Vagina (tissue), 2 donors: ENCODE measurements at regions not wholly inside any gene's neighbourhood (a gene's known extent, or its start where the extent isn't known, plus 50 kb on each side); places are given as distances from the start of the nearest gene placed in this dataset.

Experiments used
- POLR2A ChIP-seq, 2 donors: fragments of 450-650 bp; IDR thresholded peaks; one replicate each; pipeline ENCODE4 v1.6.1; 2017; ENCODE audit warnings: antibody characterized with exemption in 2 of 2, mild to moderate bottlenecking in 2 of 2, moderate library complexity in 2 of 2
- TF ChIP-seq, protein P1 (sequence below), 3 experiments: fragments of 450-650 bp in 2 of 3; fragments of 200-600 bp in 1 of 3; sonication (generic) in 1 of 3; IDR thresholded peaks; one replicate each; pipeline ENCODE4 v1.5.1; 2017 to 2019; ENCODE audit warnings: antibody characterized with exemption in 3 of 3, mild to moderate bottlenecking in 2 of 3, moderate library complexity in 2 of 3

DNA sequence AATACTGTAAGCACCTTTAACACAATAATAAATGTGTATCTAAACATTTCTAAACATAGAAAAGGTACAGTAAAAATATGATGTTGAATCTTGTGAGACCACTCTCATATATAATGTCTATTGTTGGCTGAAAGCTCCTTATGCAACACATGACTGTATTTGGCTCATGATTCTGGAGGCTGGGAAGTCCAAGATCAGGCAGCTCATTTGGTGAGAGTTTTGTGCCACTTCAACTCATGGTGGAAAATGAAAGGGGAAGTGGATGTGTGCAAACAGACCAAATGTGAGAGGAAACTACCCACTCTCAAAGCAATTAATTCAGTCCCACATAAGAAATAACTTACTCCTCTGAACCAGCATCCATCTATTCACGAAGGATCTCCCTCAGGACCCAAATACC lies 257.7 kb upstream of the OPRM1 start:
- no peak for TF ChIP-seq POLR2A (IDR thresholded peaks at IDR 0.05)
- TF ChIP-seq, protein P1, sequence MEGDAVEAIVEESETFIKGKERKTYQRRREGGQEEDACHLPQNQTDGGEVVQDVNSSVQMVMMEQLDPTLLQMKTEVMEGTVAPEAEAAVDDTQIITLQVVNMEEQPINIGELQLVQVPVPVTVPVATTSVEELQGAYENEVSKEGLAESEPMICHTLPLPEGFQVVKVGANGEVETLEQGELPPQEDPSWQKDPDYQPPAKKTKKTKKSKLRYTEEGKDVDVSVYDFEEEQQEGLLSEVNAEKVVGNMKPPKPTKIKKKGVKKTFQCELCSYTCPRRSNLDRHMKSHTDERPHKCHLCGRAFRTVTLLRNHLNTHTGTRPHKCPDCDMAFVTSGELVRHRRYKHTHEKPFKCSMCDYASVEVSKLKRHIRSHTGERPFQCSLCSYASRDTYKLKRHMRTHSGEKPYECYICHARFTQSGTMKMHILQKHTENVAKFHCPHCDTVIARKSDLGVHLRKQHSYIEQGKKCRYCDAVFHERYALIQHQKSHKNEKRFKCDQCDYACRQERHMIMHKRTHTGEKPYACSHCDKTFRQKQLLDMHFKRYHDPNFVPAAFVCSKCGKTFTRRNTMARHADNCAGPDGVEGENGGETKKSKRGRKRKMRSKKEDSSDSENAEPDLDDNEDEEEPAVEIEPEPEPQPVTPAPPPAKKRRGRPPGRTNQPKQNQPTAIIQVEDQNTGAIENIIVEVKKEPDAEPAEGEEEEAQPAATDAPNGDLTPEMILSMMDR (IDR thresholded peaks at IDR 0.05) = no peak
